HL-60 (cell line): ENCODE measurements at regions not wholly inside any gene's neighbourhood (a gene's known extent, or its start where the extent isn't known, plus 50 kb on each side); places are given as distances from the start of the nearest gene placed in this dataset.

Source experiments
- DNase-seq, 2 experiments: peaks; one replicate each; pipeline ENCODE4 v3.0.0-alpha.2; 2010 to 2020; ENCODE audit warnings: low read depth in 1 of 2, low spot score in 1 of 2
- H3K27ac ChIP-seq: fragments of 250-450 bp; sonication (Bioruptor Pico); replicated peaks from 2 replicates; pipeline ENCODE4 v1.5.1; 2020; ENCODE audit warnings: mild to moderate bottlenecking, moderate library complexity
- H3K27me3 ChIP-seq: fragments of 250-450 bp; sonication (Bioruptor Pico); 2 replicates; pipeline ENCODE4 v1.5.1; 2021; ENCODE audit warnings: mild to moderate bottlenecking, moderate library complexity; ENCODE audit not compliant: insufficient read depth, poor library complexity, severe bottlenecking
- H3K4me3 ChIP-seq: replicated peaks from 2 replicates; pipeline ENCODE4 v1.5.1; 2011; ENCODE audit warnings: mild to moderate bottlenecking, control low read depth, low read length; ENCODE audit not compliant: insufficient read depth
- CTCF ChIP-seq: IDR thresholded peaks from one replicate; pipeline ENCODE4 v1.5.1; 2011; ENCODE audit warnings: low read length, control low read depth, inconsistent platforms; ENCODE audit not compliant: insufficient read depth
- GABPA ChIP-seq: IDR thresholded peaks from 2 replicates; pipeline ENCODE4 v1.6.1; 2012; ENCODE audit warnings: low read depth
- POLR2AphosphoS5 ChIP-seq: IDR thresholded peaks from 2 replicates; pipeline ENCODE4 v1.6.1; 2012; ENCODE audit warnings: low read depth
- REST ChIP-seq: IDR thresholded peaks from 2 replicates; pipeline ENCODE4 v1.6.1; 2012; ENCODE audit warnings: low read depth; ENCODE audit not compliant: insufficient replicate concordance
- SPI1 ChIP-seq: IDR thresholded peaks from 2 replicates; pipeline ENCODE4 v1.6.1; 2012; ENCODE audit warnings: low read depth, mild to moderate bottlenecking, borderline replicate concordance

GRCh38 chr1:101741910-101742309 lies 254.8 kb downstream of the OLFM3 start:
- Histone ChIP-seq H3K27me3 (no peaks in the 10 kb centered on the region), H3K4me3 (no peak overlapping the region), H3K27ac (no peak overlapping the region)
- DNase-seq, result no peak
- TF ChIP-seq CTCF, result no peak

GRCh38 chr1:101742509-101742908 lies 254.2 kb downstream of the OLFM3 start:
- DNase-seq, result no peak
- no peak overlapping the region for H3K27ac ChIP-seq
- no peaks in the 10 kb centered on the region for H3K27me3 ChIP-seq
- no peak overlapping the region for H3K4me3 ChIP-seq
- TF ChIP-seq SPI1 (no peak), GABPA (no peak), REST (no peak), POLR2AphosphoS5 (no peak)

GRCh38 chr1:101745551-101746270 lies 251.0 kb downstream of the OLFM3 start:
- no peaks in the 10 kb centered on the region for H3K27me3 ChIP-seq
- no peak overlapping the region for H3K27ac ChIP-seq
- TF ChIP-seq SPI1 (no peak), REST (no peak), CTCF (no peak), GABPA (no peak), POLR2AphosphoS5 (no peak)
- no peak overlapping the region for H3K4me3 ChIP-seq
- DNase-seq, result no peak

GRCh38 chr1:101748077-101748476 lies 248.6 kb downstream of the OLFM3 start:
- Histone ChIP-seq H3K27me3 (no peaks in the 10 kb centered on the region), H3K4me3 (no peak overlapping the region), H3K27ac (no peak overlapping the region)
- DNase-seq, result no peak
- no peak for TF ChIP-seq CTCF
- no peak for TF ChIP-seq GABPA
- TF ChIP-seq REST, result no peak
- no peak for TF ChIP-seq POLR2AphosphoS5
- no peak for TF ChIP-seq SPI1
